Stomach smooth muscle (tissue), 2 donors: ENCODE measurements at regions not wholly inside any gene's neighbourhood (a gene's known extent, or its start where the extent isn't known, plus 50 kb on each side); places are given as distances from the start of the nearest gene placed in this dataset.

Experiments used
- H3K27ac ChIP-seq: one replicate; pipeline ENCODE4 v1.7.0; 2013; ENCODE audit warnings: mild to moderate bottlenecking, low read length, inconsistent platforms
- H3K27me3 ChIP-seq, 2 donors: one replicate each; pipeline ENCODE4 v1.7.0; 2013; ENCODE audit warnings: low read length in 2 of 2; ENCODE audit not compliant: insufficient read depth in 2 of 2, control insufficient read depth in 1 of 2
- H3K36me3 ChIP-seq, 2 donors: one replicate each; pipeline ENCODE4 v1.7.0; 2013; ENCODE audit warnings: low read length in 2 of 2; ENCODE audit not compliant: control insufficient read depth in 2 of 2, insufficient read depth in 2 of 2
- H3K4me1 ChIP-seq: one replicate; pipeline ENCODE4 v1.7.0; 2013; ENCODE audit warnings: low read length; ENCODE audit not compliant: control insufficient read depth, insufficient read depth
- H3K4me3 ChIP-seq, 2 donors: one replicate each; pipeline ENCODE4 v1.7.0; 2013; ENCODE audit warnings: low read length in 2 of 2
- H3K9ac ChIP-seq, 2 donors: one replicate each; pipeline ENCODE4 v1.7.0; 2013; ENCODE audit warnings: low read length in 2 of 2, mild to moderate bottlenecking in 1 of 2
- H3K9me3 ChIP-seq, 2 donors: one replicate each; pipeline ENCODE4 v1.7.0; 2013; ENCODE audit warnings: low read length in 2 of 2; ENCODE audit not compliant: control insufficient read depth in 2 of 2
- donor health status: healthy.
- donor health status: Pancreatic carcinoma.

GRCh38 chr1:239023732-239024360 is 362.5 kb upstream of the CHRM3 start:
- Histone ChIP-seq H3K36me3 (no peaks in the 10 kb centered on the region), H3K4me1 (no peaks in the 10 kb centered on the region), H3K4me3 (no peak overlapping the region), H3K27me3 (no peaks in the 10 kb centered on the region), H3K9ac (no peak overlapping the region), H3K9me3 (no peaks in the 10 kb centered on the region), H3K27ac (no peak overlapping the region)

- no peaks in the 10 kb centered on the region for H3K27me3 ChIP-seq
- no peak overlapping the region for H3K4me3 ChIP-seq
- no peaks in the 10 kb centered on the region for H3K4me1 ChIP-seq
- no peak overlapping the region for H3K27ac ChIP-seq
- no peaks in the 10 kb centered on the region for H3K36me3 ChIP-seq
- H3K9me3 ChIP-seq, result peaks cover 0 to 2% of the 10 kb centered on the region in 2 donors
- no peak overlapping the region for H3K9ac ChIP-seq
Observed at GRCh38 chr1:239016337-239016736, 370.0 kb upstream of the CHRM3 start.

GRCh38 chr1:239011382-239011781 is 375.0 kb upstream of the CHRM3 start:
- Histone ChIP-seq H3K4me1 (no peaks in the 10 kb centered on the region), H3K27me3 (no peaks in the 10 kb centered on the region), H3K9ac (no peak overlapping the region), H3K4me3 (no peak overlapping the region), H3K9me3 (peaks cover 0 to 2% of the 10 kb centered on the region in 2 donors), H3K27ac (no peak overlapping the region), H3K36me3 (no peaks in the 10 kb centered on the region)

GRCh38 chr1:239008568-239008967 is 377.8 kb upstream of the CHRM3 start:
- Histone ChIP-seq H3K27me3 (no peaks in the 10 kb centered on the region), H3K27ac (no peak overlapping the region), H3K9me3 (no peaks in the 10 kb centered on the region), H3K4me1 (no peaks in the 10 kb centered on the region), H3K4me3 (no peak overlapping the region), H3K36me3 (no peaks in the 10 kb centered on the region), H3K9ac (no peak overlapping the region)

- Histone ChIP-seq H3K4me1 (no peaks in the 10 kb centered on the region), H3K36me3 (no peaks in the 10 kb centered on the region), H3K4me3 (no peak overlapping the region), H3K9ac (no peak overlapping the region), H3K27me3 (no peaks in the 10 kb centered on the region), H3K27ac (no peak overlapping the region), H3K9me3 (no peaks in the 10 kb centered on the region)
Observed at GRCh38 chr1:239006276-239006675, 380.1 kb upstream of the CHRM3 start.

GRCh38 chr1:238999944-239000343 is 386.4 kb upstream of the CHRM3 start:
- H3K4me1 ChIP-seq, result no peaks in the 10 kb centered on the region
- no peaks in the 10 kb centered on the region for H3K36me3 ChIP-seq
- H3K9ac ChIP-seq, result no peak overlapping the region
- H3K27ac ChIP-seq, result no peak overlapping the region
- no peaks in the 10 kb centered on the region for H3K9me3 ChIP-seq
- H3K4me3 ChIP-seq, result no peak overlapping the region
- H3K27me3 ChIP-seq, result no peaks in the 10 kb centered on the region

GRCh38 chr1:238998577-238998976 is 387.8 kb upstream of the CHRM3 start:
- no peak overlapping the region for H3K27ac ChIP-seq

GRCh38 chr1:238991765-238992495 is 394.4 kb upstream of the CHRM3 start:
- no peaks in the 10 kb centered on the region for H3K27me3 ChIP-seq

More at GRCh38 chr1:238998577-238998976, 387.8 kb upstream of the CHRM3 start:
- H3K4me1 ChIP-seq, result no peaks in the 10 kb centered on the region
- H3K4me3 ChIP-seq, result no peak overlapping the region
- H3K27me3 ChIP-seq, result no peaks in the 10 kb centered on the region
- no peak overlapping the region for H3K9ac ChIP-seq
- H3K36me3 ChIP-seq, result no peaks in the 10 kb centered on the region
- H3K9me3 ChIP-seq, result no peaks in the 10 kb centered on the region

GRCh38 chr1:238985312-238985711 is 401.1 kb upstream of the CHRM3 start:
- H3K4me1 ChIP-seq, result no peaks in the 10 kb centered on the region
- H3K4me3 ChIP-seq, result no peak overlapping the region
- H3K27me3 ChIP-seq, result no peaks in the 10 kb centered on the region
- no peak overlapping the region for H3K9ac ChIP-seq
- no peaks in the 10 kb centered on the region for H3K9me3 ChIP-seq
- H3K36me3 ChIP-seq, result no peaks in the 10 kb centered on the region
- no peak overlapping the region for H3K27ac ChIP-seq

More at GRCh38 chr1:238991765-238992495, 394.4 kb upstream of the CHRM3 start:
- no peak overlapping the region for H3K4me3 ChIP-seq
- no peaks in the 10 kb centered on the region for H3K9me3 ChIP-seq
- no peak overlapping the region for H3K27ac ChIP-seq
- no peak overlapping the region for H3K9ac ChIP-seq
- H3K36me3 ChIP-seq, result no peaks in the 10 kb centered on the region
- H3K4me1 ChIP-seq, result no peaks in the 10 kb centered on the region

GRCh38 chr1:238982736-238983135 is 403.6 kb upstream of the CHRM3 start:
- no peak overlapping the region for H3K27ac ChIP-seq
- H3K36me3 ChIP-seq, result no peaks in the 10 kb centered on the region
- H3K27me3 ChIP-seq, result no peaks in the 10 kb centered on the region
- no peak overlapping the region for H3K4me3 ChIP-seq
- H3K9me3 ChIP-seq, result no peaks in the 10 kb centered on the region
- H3K4me1 ChIP-seq, result no peaks in the 10 kb centered on the region
- H3K9ac ChIP-seq, result no peak overlapping the region

- H3K27ac ChIP-seq, result no peak overlapping the region
- H3K9ac ChIP-seq, result no peak overlapping the region
- no peaks in the 10 kb centered on the region for H3K27me3 ChIP-seq
- no peaks in the 10 kb centered on the region for H3K4me1 ChIP-seq
- H3K4me3 ChIP-seq, result no peak overlapping the region
- no peaks in the 10 kb centered on the region for H3K36me3 ChIP-seq
- H3K9me3 ChIP-seq, result no peaks in the 10 kb centered on the region
Observed at GRCh38 chr1:238981317-238981933, 404.9 kb upstream of the CHRM3 start.
